Activated CD8-positive, alpha-beta memory T cell treated with anti-CD3 and anti-CD28 coated beads, Interleukin-2, amount 10 ng/mL, durations not matched to agents 7 days and 5 days (primary cell): ENCODE measurements at regions not wholly inside any gene's neighbourhood (a gene's known extent, or its start where the extent isn't known, plus 50 kb on each side); places are given as distances from the start of the nearest gene placed in this dataset.
"Not testable (repeated sequence)": the region's sequence is repeated elsewhere in the genome, so short reads cannot be mapped to it uniquely, and the experiment has no call there.

Experiments
- ATAC-seq: fragments of 150-1000 bp; cut with Tn5 transposase; one replicate; pipeline ENCODE4 v1.10.0; 2021; ENCODE audit warnings: moderate library complexity
- CTCF ChIA-PET: fragments of 350-600 bp; sonication (Branson Sonifier 250); formaldehyde crosslinking; loops from one replicate; lab custom pipeline; 2021; ENCODE audit warnings: antibody characterized with exemption; lab: Charles Lee
- DNase-seq: peaks from one replicate; pipeline ENCODE4 v3.0.0-alpha.2; 2020
- H3K27ac Mint-ChIP-seq: one replicate; pipeline ENCODE4 v1.8.0; 2021; ENCODE audit warnings: mild to moderate bottlenecking, mixed read lengths
- H3K27me3 Mint-ChIP-seq: one replicate; pipeline ENCODE4 v1.8.0; 2021; ENCODE audit warnings: mixed read lengths
- H3K36me3 Mint-ChIP-seq: one replicate; pipeline ENCODE4 v1.8.0; 2021; ENCODE audit warnings: mild to moderate bottlenecking, mixed read lengths
- H3K4me1 Mint-ChIP-seq: one replicate; pipeline ENCODE4 v1.8.0; 2021; ENCODE audit warnings: mixed read lengths
- H3K4me3 Mint-ChIP-seq: one replicate; pipeline ENCODE4 v1.8.0; 2021; ENCODE audit warnings: mild to moderate bottlenecking, moderate library complexity, mixed read lengths
- H3K9me3 Mint-ChIP-seq: one replicate; pipeline ENCODE4 v1.8.0; 2022; ENCODE audit warnings: low read depth, mixed read lengths

GRCh38 chr6:133131621-133132465 is 109.3 kb upstream of the EYA4 start:
- DNase-seq (no peak), ATAC-seq (no peak)
- CTCF ChIA-PET, result no interaction called here
- no peaks in the 10 kb centered on the region for H3K27me3 Mint-ChIP-seq
- no peak overlapping the region for H3K4me3 Mint-ChIP-seq
- no peaks in the 10 kb centered on the region for H3K9me3 Mint-ChIP-seq
- H3K36me3 Mint-ChIP-seq, result no peaks in the 10 kb centered on the region
- H3K4me1 Mint-ChIP-seq, result no peaks in the 10 kb centered on the region
- no peak overlapping the region for H3K27ac Mint-ChIP-seq

GRCh38 chr6:133132466-133132971 is 108.6 kb upstream of the EYA4 start:
- CTCF ChIA-PET, result no interaction called here
- Mint-ChIP-seq H3K4me3 (no peak overlapping the region), H3K9me3 (no peaks in the 10 kb centered on the region), H3K36me3 (no peaks in the 10 kb centered on the region), H3K27me3 (no peaks in the 10 kb centered on the region), H3K27ac (no peak overlapping the region), H3K4me1 (no peaks in the 10 kb centered on the region)
- DNase-seq (no peak), ATAC-seq (no peak)

DNA sequence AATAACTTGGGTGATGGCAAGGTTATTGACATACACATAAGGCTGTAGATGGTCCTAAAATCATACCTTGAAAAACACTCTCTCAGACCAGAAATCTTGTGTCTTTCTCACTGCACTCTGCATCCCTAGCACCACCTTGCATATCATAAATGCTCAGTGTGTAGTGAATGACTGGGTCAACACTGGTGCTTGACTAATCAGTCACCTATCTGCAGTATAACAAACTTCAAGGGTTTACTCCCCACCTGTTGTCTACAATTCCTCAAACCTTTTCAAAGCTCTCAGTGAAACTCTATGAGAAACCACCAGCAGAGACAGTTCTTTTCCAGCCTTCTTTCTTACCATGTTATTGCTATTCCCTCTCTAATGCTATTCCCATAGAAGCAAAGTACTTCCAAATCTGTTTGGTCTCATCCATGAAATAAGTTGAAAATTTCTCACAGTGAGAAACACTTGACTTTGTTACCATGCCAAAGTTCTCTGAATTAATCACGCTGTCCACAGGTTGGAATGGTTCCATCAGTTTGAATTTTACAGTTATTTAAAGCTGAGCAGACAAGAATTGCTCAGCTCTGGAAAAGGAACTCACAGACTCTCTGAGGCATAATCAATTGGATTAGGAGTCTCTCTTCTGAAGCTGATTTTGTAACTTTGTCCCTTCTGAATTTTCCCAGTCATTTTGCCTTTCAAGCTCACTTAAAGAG is 104.8 kb upstream of the EYA4 start:
- CTCF ChIA-PET, result no interaction called here
- ATAC-seq (no peak), DNase-seq (no peak)
- Mint-ChIP-seq H3K4me1 (no peaks in the 10 kb centered on the region), H3K36me3 (no peaks in the 10 kb centered on the region), H3K4me3 (no peak overlapping the region), H3K27ac (no peak overlapping the region), H3K9me3 (no peaks in the 10 kb centered on the region), H3K27me3 (no peaks in the 10 kb centered on the region)

DNA sequence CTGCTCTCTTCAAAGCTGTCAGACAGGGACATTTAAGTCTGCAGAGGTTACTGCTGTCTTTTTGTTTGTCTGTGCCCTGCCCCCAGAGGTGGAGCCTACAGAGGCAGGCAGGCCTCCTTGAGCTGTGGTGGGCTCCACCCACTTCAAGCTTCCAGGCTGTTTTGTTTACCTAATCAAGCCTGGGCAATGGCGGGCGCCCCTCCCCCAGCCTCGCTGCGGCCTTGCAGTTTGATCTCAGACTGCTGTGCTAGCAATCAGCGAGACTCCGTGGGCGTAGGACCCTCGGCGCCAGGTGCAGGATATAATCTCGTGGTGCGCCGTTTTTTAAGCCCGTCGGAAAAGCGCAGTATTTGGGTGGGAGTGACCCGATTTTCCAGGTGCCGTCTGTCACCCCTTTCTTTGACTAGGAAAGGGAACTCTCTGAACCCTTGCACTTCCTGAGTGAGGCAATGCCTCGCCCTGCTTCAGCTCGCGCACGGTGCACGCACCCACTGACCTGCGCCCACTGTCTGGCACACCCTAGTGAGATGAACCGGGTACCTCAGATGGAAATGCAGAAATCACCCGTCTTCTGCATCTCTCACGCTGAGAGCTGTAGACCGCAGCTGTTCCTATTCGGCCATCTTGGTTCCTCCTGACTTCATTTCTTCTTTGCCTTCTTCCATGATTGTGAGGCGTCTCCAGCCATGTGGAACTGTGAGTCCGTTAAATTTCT is 93.5 kb upstream of the EYA4 start:
- H3K36me3 Mint-ChIP-seq, H3K4me3 Mint-ChIP-seq, H3K4me1 Mint-ChIP-seq, H3K27me3 Mint-ChIP-seq, DNase-seq, CTCF ChIA-PET, ATAC-seq, H3K27ac Mint-ChIP-seq, H3K9me3 Mint-ChIP-seq: not testable (repeated sequence)

DNA sequence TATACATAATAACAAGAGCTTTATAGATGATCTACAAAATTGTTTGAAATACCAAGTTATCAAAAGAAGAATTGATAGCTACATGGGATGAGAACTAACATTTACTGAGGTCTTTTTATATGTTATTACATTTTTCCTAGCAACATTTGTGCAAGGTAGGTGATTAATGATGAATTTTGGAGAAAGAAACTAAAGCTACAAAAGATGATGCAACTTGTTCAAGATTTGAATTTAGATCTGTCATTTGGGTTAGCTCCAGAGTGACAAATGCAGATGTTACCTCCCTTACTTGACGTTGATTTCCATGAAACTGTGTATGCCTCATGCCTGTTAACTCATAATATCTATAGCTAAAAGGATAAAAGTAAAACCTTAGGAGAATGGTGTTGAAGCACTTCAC is 84.5 kb upstream of the EYA4 start:
- DNase-seq (no peak), ATAC-seq (no peak)
- H3K27ac Mint-ChIP-seq, result no peak overlapping the region
- peaks cover 2% of the 10 kb centered on the region for H3K9me3 Mint-ChIP-seq
- CTCF ChIA-PET, result no interaction called here
- no peaks in the 10 kb centered on the region for H3K27me3 Mint-ChIP-seq
- no peaks in the 10 kb centered on the region for H3K4me1 Mint-ChIP-seq
- H3K36me3 Mint-ChIP-seq, result no peaks in the 10 kb centered on the region
- H3K4me3 Mint-ChIP-seq, result no peak overlapping the region

DNA sequence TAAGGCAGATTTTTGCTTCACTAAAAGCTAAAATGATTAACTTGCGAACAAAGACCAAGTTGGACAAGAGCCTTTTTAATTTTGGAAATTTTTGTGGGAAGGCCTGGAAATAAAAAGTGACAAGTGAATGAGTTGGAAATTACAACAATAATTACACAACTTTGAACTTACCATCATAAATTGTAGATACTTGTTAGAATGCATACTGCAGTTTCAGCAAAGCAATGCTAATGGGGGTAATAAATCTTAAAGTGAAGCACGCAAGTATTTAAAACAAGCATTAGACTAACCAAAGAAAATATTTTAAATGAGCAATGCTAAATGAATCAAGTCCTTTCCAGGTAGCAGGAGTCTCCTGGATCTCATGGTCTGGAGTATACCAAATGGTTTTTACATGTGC is 83.2 kb upstream of the EYA4 start:
- H3K27ac Mint-ChIP-seq, result no peak overlapping the region
- no peaks in the 10 kb centered on the region for H3K4me1 Mint-ChIP-seq
- no peak for DNase-seq
- CTCF ChIA-PET, result no interaction called here
- no peaks in the 10 kb centered on the region for H3K27me3 Mint-ChIP-seq
- H3K9me3 Mint-ChIP-seq, result peaks cover 2% of the 10 kb centered on the region
- H3K36me3 Mint-ChIP-seq, result no peaks in the 10 kb centered on the region
- ATAC-seq, result no peak
- H3K4me3 Mint-ChIP-seq, result no peak overlapping the region

GRCh38 chr6:133159255-133159795 is 81.8 kb upstream of the EYA4 start:
- Mint-ChIP-seq H3K4me1 (no peaks in the 10 kb centered on the region), H3K27ac (no peak overlapping the region), H3K36me3 (no peaks in the 10 kb centered on the region), H3K4me3 (no peak overlapping the region), H3K27me3 (no peaks in the 10 kb centered on the region), H3K9me3 (peaks cover 2% of the 10 kb centered on the region)
- DNase-seq, result no peak
- no peak for ATAC-seq
- CTCF ChIA-PET, result no interaction called here

- no peaks in the 10 kb centered on the region for H3K27me3 Mint-ChIP-seq
- H3K4me3 Mint-ChIP-seq, result no peak overlapping the region
- ATAC-seq, result no peak
- peaks cover 2% of the 10 kb centered on the region for H3K9me3 Mint-ChIP-seq
- no peaks in the 10 kb centered on the region for H3K36me3 Mint-ChIP-seq
- H3K27ac Mint-ChIP-seq, result no peak overlapping the region
- no peaks in the 10 kb centered on the region for H3K4me1 Mint-ChIP-seq
- CTCF ChIA-PET, result no interaction called here
- no peak for DNase-seq
These were observed 80.6 kb upstream of the EYA4 start for GRCh38 chr6:133160536-133160935.

DNA sequence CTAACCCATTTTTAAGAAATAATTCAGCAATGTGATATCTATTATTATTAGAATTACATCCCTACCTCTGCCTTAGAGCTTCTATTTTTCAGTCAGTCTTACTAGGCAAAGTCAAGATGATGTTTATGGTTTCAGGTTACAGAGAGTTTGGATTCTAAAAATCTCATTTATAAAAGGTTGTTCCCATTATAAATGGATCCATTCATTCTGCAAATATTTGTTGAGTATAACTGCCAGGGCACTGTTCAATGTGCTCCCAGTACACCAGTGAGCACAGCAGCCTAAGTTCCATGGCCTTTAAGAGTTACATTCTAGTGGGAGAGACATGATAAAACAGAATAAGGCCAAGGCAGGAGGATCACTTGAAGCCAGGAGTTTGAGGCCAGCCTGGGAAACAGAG is 75.9 kb upstream of the EYA4 start:
- H3K4me1 Mint-ChIP-seq, result no peaks in the 10 kb centered on the region
- no peak overlapping the region for H3K4me3 Mint-ChIP-seq
- no peaks in the 10 kb centered on the region for H3K9me3 Mint-ChIP-seq
- CTCF ChIA-PET, result no interaction called here
- no peak for ATAC-seq
- H3K27ac Mint-ChIP-seq, result no peak overlapping the region
- no peaks in the 10 kb centered on the region for H3K36me3 Mint-ChIP-seq
- no peak for DNase-seq
- no peaks in the 10 kb centered on the region for H3K27me3 Mint-ChIP-seq

- Mint-ChIP-seq H3K9me3 (no peaks in the 10 kb centered on the region), H3K27me3 (no peaks in the 10 kb centered on the region), H3K36me3 (no peaks in the 10 kb centered on the region), H3K4me1 (no peaks in the 10 kb centered on the region), H3K4me3 (no peak overlapping the region), H3K27ac (no peak overlapping the region)
- CTCF ChIA-PET, result no interaction called here
- ATAC-seq (no peak), DNase-seq (no peak)
These were observed 74.4 kb upstream of the EYA4 start for GRCh38 chr6:133166766-133167165.

- no peaks in the 10 kb centered on the region for H3K4me1 Mint-ChIP-seq
- H3K9me3 Mint-ChIP-seq, result no peaks in the 10 kb centered on the region
- no peaks in the 10 kb centered on the region for H3K27me3 Mint-ChIP-seq
- CTCF ChIA-PET, result no interaction called here
- H3K4me3 Mint-ChIP-seq, result no peak overlapping the region
- no peak for ATAC-seq
- no peak overlapping the region for H3K27ac Mint-ChIP-seq
- H3K36me3 Mint-ChIP-seq, result no peaks in the 10 kb centered on the region
- DNase-seq, result no peak
These were observed 71.3 kb upstream of the EYA4 start for GRCh38 chr6:133169901-133170300.

DNA sequence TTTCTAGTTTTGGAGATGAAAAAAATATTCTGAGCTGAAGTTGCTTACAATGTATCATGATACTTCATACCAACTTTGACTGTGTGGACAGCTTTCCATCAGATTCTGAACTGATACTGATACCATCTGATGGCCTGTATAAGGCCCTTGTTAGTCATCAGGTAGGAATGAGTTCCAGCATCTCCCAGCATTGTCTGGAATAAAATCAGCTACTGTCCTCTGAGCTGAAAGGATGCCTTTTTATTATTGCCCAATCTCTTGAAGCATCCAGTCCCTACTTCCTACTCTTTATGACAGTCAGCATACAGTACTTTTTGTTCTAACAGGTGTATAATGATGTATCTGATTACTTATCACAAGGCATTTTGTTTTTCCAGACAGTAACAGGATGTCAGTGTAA is 70.6 kb upstream of the EYA4 start:
- DNase-seq (no peak), ATAC-seq (no peak)
- Mint-ChIP-seq H3K4me3 (no peak overlapping the region), H3K9me3 (no peaks in the 10 kb centered on the region), H3K4me1 (no peaks in the 10 kb centered on the region), H3K27ac (no peak overlapping the region), H3K36me3 (no peaks in the 10 kb centered on the region), H3K27me3 (no peaks in the 10 kb centered on the region)
- CTCF ChIA-PET, result no interaction called here

DNA sequence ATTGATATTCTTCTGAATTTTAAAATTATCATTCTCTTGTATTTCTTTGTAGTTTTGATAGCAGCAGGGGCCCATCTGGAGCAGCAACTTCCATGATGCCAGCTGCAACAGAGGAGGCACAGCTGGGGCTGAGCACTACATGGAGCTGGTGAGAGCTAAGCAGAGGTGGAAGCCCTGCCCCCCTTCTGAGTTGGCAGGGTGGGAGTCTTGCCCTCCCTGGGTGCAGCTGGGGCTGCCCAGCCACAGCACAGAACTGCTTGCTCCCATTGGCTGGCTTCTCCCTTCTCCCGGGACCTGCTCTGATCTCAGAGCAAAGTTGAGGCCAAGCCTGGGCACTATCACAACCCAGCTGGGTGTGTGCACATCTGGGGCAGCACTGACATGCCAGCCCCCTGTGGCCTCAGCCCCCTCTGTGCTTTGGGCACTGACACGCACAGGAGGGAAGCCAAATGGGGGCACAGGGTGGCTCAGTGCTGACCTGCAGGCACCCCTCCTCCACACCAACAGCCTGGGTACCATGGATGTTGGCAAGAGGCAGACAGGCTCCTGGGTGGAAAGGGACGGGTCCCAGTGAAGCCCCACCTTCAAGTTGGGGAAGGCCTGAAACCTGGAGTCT is 69.1 kb upstream of the EYA4 start:
- no peaks in the 10 kb centered on the region for H3K36me3 Mint-ChIP-seq
- H3K27me3 Mint-ChIP-seq, result no peaks in the 10 kb centered on the region
- CTCF ChIA-PET, result no interaction called here
- no peaks in the 10 kb centered on the region for H3K9me3 Mint-ChIP-seq
- no peak overlapping the region for H3K4me3 Mint-ChIP-seq
- ATAC-seq, result no peak
- DNase-seq, result no peak
- H3K27ac Mint-ChIP-seq, result no peak overlapping the region
- H3K4me1 Mint-ChIP-seq, result no peaks in the 10 kb centered on the region
